SK-N-SH (cell line): ENCODE measurements at regions not wholly inside any gene's neighbourhood (a gene's known extent, or its start where the extent isn't known, plus 50 kb on each side); places are given as distances from the start of the nearest gene placed in this dataset.
"Not testable (repeated sequence)": the region's sequence is repeated elsewhere in the genome, so short reads cannot be mapped to it uniquely, and the experiment has no call there.

ENCODE experiments used
- CTCF ChIP-seq: fragments of 200-600 bp; sonication (generic); IDR thresholded peaks from 2 replicates; pipeline ENCODE4 v1.6.1; 2017; ENCODE audit warnings: antibody characterized with exemption, mild to moderate bottlenecking, moderate library complexity
- FOXJ3 ChIP-seq: sonication (generic); formaldehyde crosslinking; IDR thresholded peaks from 2 replicates; pipeline ENCODE4 v1.5.1; 2020; ENCODE audit warnings: mild to moderate bottlenecking, missing genetic modification reagents
- GABPA ChIP-seq: IDR thresholded peaks from 2 replicates; pipeline ENCODE4 v1.4.0; 2012; ENCODE audit warnings: low read depth, mild to moderate bottlenecking
- MEF2A ChIP-seq: IDR thresholded peaks from 2 replicates; pipeline ENCODE4 v1.4.0; 2012; ENCODE audit warnings: low read depth, borderline replicate concordance
- POLR2AphosphoS5 ChIP-seq: IDR thresholded peaks from 2 replicates; pipeline ENCODE4 v1.6.1; 2012; ENCODE audit warnings: low read depth, low read length
- TAF1 ChIP-seq: IDR thresholded peaks from 2 replicates; pipeline ENCODE4 v1.6.1; 2012; ENCODE audit warnings: low read depth, mild to moderate bottlenecking, low read length, moderate library complexity, borderline replicate concordance

- TF ChIP-seq MEF2A, CTCF, FOXJ3, POLR2AphosphoS5, GABPA, TAF1: not testable (repeated sequence)
These were observed 1725.6 kb downstream of the BRINP3 start for GRCh38 chr1:188752027-188752426.
